Mesothelial cell of epicardium (in vitro differentiated cells): ENCODE measurements at regions not wholly inside any gene's neighbourhood (a gene's known extent, or its start where the extent isn't known, plus 50 kb on each side); places are given as distances from the start of the nearest gene placed in this dataset.

ENCODE experiments used
- DNase-seq, 2 experiments: peaks; one replicate each; pipeline ENCODE4 v3.0.0; 2021; ENCODE audit warnings: low spot score in 2 of 2; ENCODE audit not compliant: unreplicated experiment in 2 of 2
- H3K27ac Mint-ChIP-seq: 2 replicates; pipeline ENCODE4 v1.8.0; 2021; ENCODE audit warnings: mixed read lengths
- H3K27me3 Mint-ChIP-seq: 2 replicates; pipeline ENCODE4 v1.8.0; 2021; ENCODE audit warnings: low read depth, mixed read lengths
- H3K36me3 Mint-ChIP-seq: 2 replicates; pipeline ENCODE4 v1.8.0; 2021; ENCODE audit warnings: mixed read lengths
- H3K4me1 Mint-ChIP-seq: 2 replicates; pipeline ENCODE4 v1.8.0; 2021; ENCODE audit warnings: mixed read lengths
- H3K4me3 Mint-ChIP-seq: 2 replicates; pipeline ENCODE4 v1.8.0; 2021; ENCODE audit warnings: mild to moderate bottlenecking, moderate library complexity, mixed read lengths
- H3K9me3 Mint-ChIP-seq: 2 replicates; pipeline ENCODE4 v1.8.0; 2021; ENCODE audit warnings: mixed read lengths
- TF ChIP-seq, protein P1 (sequence below): fragments of 200-600 bp; sonication (generic); IDR thresholded peaks from one replicate; pipeline ENCODE4 v1.5.0; 2021; ENCODE audit warnings: antibody characterized with exemption; ENCODE audit not compliant: unreplicated experiment

DNA sequence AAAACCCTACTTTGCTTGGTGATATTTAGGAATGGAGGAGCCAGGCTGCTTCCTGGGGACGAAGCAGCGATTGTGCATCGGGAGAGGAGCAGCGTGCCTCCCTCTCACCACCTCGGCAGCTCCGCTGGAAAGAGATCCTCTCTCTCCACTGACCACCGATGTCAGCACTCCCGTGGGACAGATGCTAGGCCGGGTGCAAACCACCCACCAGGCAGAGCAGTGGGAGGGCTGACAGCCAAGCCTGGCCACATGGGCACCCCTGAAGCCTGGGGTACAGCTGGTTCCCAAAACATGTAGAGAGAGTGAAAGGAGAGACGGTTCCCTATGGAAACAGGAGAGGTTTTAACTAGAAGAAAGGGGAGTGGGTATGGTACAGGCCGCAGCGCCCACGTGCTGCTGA, 220.0 kb downstream of the ANKRD60 start:
- no peaks in the 10 kb centered on the region for H3K36me3 Mint-ChIP-seq
- DNase-seq = no peak
- no peak overlapping the region for H3K4me3 Mint-ChIP-seq
- H3K9me3 Mint-ChIP-seq = no peaks in the 10 kb centered on the region
- H3K27ac Mint-ChIP-seq = no peak overlapping the region
- TF ChIP-seq, protein P1, sequence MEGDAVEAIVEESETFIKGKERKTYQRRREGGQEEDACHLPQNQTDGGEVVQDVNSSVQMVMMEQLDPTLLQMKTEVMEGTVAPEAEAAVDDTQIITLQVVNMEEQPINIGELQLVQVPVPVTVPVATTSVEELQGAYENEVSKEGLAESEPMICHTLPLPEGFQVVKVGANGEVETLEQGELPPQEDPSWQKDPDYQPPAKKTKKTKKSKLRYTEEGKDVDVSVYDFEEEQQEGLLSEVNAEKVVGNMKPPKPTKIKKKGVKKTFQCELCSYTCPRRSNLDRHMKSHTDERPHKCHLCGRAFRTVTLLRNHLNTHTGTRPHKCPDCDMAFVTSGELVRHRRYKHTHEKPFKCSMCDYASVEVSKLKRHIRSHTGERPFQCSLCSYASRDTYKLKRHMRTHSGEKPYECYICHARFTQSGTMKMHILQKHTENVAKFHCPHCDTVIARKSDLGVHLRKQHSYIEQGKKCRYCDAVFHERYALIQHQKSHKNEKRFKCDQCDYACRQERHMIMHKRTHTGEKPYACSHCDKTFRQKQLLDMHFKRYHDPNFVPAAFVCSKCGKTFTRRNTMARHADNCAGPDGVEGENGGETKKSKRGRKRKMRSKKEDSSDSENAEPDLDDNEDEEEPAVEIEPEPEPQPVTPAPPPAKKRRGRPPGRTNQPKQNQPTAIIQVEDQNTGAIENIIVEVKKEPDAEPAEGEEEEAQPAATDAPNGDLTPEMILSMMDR = no peak
- H3K27me3 Mint-ChIP-seq = peaks cover 24% of the 10 kb centered on the region
- no peaks in the 10 kb centered on the region for H3K4me1 Mint-ChIP-seq

DNA sequence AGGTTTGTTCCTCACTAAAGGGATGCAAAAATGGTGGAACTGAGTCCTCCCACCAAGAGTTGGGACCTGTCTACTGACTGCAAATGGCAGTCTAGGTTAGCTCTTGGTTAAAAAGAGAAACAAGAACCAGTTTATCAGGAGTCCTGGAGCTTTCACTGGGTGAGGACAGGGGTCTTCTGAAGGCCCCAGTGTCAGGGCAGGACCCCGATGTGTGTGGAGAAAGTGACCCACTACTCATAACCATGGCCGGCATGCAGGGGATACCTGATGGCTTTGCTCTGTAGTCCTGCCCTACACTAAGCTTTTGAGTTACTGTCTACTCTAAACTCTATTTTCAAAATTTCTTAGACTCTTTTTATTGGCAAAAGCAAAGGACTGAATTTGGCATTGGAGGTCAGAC, 220.5 kb downstream of the ANKRD60 start:
- H3K27ac Mint-ChIP-seq = no peak overlapping the region
- no peak for DNase-seq
- TF ChIP-seq, protein P1 = no peak
- H3K9me3 Mint-ChIP-seq = no peaks in the 10 kb centered on the region
- H3K4me1 Mint-ChIP-seq = no peaks in the 10 kb centered on the region
- peaks cover 24% of the 10 kb centered on the region for H3K27me3 Mint-ChIP-seq
- H3K36me3 Mint-ChIP-seq = no peaks in the 10 kb centered on the region
- H3K4me3 Mint-ChIP-seq = no peak overlapping the region

DNA sequence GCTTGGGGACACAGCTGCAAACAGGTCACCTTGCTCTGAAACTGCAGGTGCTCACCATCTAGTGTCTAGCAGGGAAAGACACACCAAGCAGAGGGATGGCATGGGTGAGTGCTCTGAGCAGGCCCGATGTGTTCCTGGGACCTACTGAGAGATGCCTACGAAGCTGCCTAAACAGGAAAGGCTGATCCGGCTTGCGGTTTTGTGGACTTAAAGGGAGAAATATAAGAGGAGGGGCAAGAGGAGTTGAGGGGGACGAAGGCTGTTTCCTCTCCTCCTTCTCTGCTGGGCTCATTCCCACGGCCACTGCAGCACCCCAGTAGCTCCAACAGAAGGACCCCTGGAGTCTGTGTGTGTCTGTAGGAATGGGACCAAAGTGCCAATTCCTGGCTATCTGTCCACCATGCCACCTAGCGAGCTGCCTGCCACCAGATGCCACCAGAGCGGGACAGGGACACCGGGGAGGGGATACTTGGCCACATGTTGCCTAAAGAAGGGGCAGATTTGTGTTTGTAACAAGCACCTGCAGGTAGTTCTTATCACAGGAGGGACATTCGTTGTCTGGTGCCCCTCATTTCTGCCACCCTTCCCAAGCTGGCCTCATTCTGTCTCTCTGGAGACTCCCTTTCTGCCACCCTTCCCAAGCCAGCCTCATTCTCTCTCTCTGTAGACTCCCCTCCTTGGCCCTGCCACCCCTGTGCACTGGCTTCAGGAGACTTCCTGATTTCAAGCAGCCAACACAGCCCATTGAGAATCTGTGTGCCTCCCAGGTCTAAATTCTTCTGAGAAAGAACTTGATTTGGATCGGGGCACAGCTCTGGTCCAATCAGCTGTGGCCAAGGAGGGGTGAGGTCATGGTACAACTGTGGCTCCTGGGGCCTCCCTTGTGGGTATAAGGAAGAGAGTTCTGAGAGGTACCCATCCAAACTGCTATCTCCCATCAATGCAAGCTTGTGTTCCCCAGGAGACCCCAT, 221.8 kb downstream of the ANKRD60 start:
- Mint-ChIP-seq H3K27me3 (peaks cover 22% of the 10 kb centered on the region), H3K27ac (no peak overlapping the region), H3K4me3 (no peak overlapping the region), H3K36me3 (no peaks in the 10 kb centered on the region), H3K4me1 (no peaks in the 10 kb centered on the region), H3K9me3 (no peaks in the 10 kb centered on the region)
- no peak for DNase-seq
- TF ChIP-seq, protein P1 = no peak

DNA sequence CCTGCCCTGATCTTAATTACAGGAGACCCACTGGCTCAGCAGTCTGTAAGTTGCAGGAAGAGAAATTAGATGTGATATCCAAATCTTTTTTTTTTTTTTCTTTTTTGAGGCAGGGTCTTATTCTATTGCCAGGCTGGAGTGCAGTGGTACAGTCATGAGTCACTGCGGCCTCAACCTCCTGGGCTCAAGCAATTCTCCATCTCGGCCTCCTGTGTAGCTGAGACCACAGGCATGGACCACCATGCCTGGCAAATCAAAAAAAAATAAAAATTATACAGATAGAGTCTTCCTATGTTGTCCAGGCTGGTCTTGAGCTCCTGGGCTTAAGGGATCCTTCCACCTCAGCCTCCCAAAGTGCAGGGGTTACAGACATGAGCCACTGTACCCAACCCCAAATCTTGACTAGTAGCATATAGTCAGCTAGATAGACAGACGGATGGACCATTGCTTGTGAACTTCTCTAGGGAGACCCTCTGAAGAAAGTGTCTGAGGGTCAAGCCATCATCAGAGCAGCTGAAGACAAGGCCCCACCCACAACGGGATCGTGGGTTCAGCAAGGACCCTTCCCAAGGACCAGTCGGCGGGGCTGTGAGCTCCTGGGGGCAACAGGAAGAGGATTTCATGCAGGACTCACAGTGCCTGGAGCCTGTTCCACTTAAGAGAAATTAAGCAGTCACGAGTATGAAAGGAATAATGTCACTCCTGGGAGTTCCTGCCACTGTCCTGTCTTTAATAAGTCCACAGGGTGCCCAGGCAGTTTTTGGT, 222.7 kb downstream of the ANKRD60 start:
- H3K4me1 Mint-ChIP-seq = no peaks in the 10 kb centered on the region
- no peak for DNase-seq
- H3K27me3 Mint-ChIP-seq = peaks cover 19% of the 10 kb centered on the region
- TF ChIP-seq, protein P1 = no peak
- H3K9me3 Mint-ChIP-seq = no peaks in the 10 kb centered on the region
- H3K4me3 Mint-ChIP-seq = no peak overlapping the region
- H3K27ac Mint-ChIP-seq = no peak overlapping the region
- H3K36me3 Mint-ChIP-seq = no peaks in the 10 kb centered on the region

DNA sequence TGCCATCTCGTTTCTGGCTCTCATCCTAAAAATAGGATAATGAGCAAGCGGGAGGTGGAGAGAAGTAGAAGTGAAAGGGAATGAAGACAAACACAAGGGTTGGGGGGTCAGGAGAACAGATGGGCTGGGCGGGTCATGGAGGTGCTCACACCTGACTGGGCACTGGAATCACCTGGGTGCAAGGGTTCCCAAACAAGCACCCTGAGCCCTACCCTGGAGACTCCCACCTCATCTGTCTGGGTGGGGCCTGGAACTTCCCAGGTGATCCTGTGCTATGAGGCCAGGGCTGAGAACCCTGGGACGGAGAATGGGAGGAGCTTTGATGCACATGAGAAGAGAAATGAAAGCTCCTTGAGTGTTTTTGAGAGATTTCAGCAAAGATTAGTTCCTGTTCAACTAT, 223.6 kb downstream of the ANKRD60 start:
- Mint-ChIP-seq H3K4me3 (no peak overlapping the region), H3K36me3 (no peaks in the 10 kb centered on the region), H3K27ac (no peak overlapping the region), H3K4me1 (no peaks in the 10 kb centered on the region), H3K9me3 (no peaks in the 10 kb centered on the region), H3K27me3 (peaks cover 19% of the 10 kb centered on the region)
- TF ChIP-seq, protein P1 = no peak
- no peak for DNase-seq
